ENCODE measurements at regions not wholly inside any gene's neighbourhood (a gene's known extent, or its start where the extent isn't known, plus 50 kb on each side); places are given as distances from the start of the nearest gene placed in this dataset.

DNA sequence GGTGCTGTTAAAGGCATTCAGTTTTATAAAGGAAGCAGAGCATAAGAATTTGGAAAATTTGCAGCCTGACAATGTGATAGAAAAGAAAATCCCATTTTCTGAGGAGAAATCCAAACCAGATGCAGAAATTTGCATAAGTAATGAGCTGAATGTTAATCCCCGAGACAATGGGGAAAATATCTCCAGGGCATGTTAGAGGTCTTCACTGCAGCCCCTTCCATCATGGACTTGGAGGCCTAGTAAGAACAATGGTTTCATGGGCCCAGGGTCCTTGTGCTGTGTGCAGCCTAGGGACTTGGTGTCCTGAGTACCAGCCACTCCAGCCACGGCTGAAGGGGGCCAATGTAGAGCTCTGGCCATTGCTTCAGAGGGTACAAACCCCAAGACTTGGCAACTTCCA, 542.7 kb upstream of the NR3C2 start:
- no peak for DNase-seq (ENCODE audit: missing footprints)
- ATAC-seq: no peak
- intact Hi-C loops (cut with DNase I): no loop called here

DNA sequence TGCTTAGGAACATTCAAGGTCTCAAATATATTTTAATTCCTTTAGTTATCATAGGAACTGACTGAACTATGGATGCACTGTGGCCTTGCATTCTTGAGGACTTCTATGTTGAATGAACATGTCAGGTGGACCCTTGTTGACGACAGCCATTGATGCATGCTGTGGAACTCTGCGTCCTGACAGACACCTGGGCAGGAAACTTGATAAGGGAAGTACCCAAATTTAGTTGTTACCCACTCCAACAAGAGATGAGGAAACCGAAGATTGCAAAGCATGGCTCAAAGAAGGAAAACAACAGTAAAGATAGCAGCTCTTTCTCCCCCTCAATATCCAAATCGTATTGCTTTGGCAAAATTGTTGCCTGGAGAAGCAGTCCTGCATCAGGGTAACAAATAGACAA, 540.0 kb upstream of the NR3C2 start:
- no peak for DNase-seq (ENCODE audit: missing footprints)
- intact Hi-C loops (cut with DNase I): no loop called here
- no peak for ATAC-seq

DNA sequence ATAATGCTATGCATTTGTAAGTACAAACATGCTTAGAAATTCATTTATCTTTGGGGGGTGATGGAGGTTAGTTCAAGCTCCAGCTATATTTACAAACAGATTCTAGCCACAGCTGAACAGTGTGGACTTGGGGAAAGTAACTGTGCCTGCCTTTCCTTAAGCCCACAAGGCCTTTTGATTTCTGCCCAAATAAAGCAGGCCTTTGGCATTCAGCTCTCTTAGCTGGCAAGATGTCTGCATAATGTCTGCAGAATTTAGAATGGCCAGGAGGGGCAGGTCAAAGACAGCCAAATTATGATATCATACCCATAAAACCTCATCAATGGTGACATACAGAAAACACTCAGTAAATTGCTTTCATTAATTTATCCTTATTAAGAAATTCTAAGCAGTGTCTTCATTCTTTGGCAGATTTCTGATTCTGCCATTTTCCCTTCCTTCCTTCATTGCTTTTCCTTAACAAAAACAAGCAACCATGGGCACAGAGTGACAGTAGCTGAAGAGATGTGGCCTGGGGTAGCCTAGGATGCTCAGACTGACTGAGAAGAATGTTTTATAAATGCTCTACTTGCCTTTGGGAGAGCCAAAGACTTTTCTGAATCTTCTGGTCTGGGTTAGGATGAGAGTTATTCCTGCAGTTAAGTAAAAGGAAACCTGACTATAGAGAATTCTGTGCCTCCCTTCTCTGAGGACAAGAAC, 538.7 kb upstream of the NR3C2 start:
- intact Hi-C loops (cut with DNase I): no loop called here
- peak; percentile 70 for ATAC-seq

DNA sequence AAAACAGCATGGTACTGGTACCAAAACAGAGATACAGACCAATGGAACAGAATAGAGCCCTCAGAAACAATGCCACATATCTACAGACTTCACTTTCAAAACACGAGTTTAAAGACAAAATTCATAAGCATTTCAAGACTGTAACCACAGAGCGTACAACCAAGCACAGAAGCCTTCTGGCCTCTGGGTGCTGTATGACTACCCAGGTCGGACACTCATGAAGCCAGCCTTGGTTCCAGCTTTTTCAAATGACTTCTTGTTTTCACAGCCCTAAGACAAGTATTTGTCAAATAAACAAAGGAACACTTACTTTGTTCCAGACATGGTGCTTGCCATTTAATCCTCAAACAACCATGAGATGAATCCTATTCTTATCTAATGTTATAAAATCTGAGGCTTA, 536.1 kb upstream of the NR3C2 start:
- intact Hi-C loops (cut with DNase I): no loop called here
- DNase-seq (ENCODE audit: missing footprints) (no peak), ATAC-seq (no peak)

More for the DNA sequence above, 538.7 kb upstream of the NR3C2 start:
- DNase-seq (ENCODE audit: missing footprints): no peak

DNA sequence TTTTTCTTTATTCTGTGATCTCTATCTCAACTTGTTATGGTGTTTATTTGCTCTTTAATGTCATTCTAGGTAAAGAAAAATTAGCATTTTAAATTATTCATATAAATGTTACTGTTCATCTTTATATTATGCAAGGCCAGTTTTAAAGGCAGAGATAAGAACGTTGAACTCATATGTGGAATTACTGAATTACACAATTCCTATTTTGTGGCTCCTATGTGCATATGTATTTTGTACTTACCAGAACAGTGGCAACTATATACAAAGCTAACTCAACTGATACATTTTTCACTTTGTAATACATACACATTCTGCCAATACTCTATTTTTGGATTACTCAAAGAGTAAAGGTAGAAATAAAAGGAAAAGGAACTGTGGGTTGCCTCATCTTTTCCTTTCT, 533.2 kb upstream of the NR3C2 start:
- intact Hi-C loops (cut with DNase I): no loop called here
- ATAC-seq: no peak
- DNase-seq (ENCODE audit: missing footprints): no peak

DNA sequence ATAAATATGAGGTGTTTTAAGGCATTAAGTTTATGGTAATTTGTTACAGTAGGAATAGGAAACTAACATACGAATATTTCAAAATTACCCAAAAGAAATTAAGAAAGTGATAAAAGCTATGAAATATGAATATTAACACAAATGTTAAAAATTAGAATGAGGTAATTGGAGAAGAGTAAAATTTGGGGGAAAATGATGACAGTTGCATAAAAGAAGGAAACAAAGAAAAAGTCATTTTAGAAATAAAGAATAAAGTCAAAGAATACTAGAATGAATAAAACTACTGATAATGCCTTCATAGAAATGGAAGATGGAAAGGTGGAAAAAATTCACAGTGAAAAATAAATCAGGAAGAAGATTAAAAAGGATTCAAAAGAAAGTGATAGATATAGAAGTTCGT, 522.9 kb upstream of the NR3C2 start:
- ATAC-seq (no peak), DNase-seq (ENCODE audit: missing footprints) (no peak)
- intact Hi-C loops (cut with DNase I): no loop called here

DNA sequence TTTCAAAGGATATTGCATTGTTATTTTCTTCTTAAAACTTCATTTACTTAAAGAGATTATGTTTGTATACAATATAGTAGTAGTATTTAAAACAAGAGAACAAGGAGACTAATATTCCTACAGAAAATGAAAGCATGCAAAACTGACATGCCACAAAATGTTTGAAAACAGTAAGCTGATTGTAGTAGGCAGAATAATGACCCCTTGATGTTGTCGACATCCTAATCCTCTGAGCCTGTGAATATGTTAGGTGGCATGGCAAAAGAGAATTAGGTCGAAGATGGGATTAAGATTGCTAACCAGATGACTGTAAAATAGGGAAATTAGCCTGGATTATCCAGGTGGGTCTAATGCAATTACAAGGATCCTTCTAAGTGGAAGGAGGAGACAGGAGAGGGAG, 522.2 kb upstream of the NR3C2 start:
- intact Hi-C loops (cut with DNase I): no loop called here
- no peak for DNase-seq (ENCODE audit: missing footprints)

DNA sequence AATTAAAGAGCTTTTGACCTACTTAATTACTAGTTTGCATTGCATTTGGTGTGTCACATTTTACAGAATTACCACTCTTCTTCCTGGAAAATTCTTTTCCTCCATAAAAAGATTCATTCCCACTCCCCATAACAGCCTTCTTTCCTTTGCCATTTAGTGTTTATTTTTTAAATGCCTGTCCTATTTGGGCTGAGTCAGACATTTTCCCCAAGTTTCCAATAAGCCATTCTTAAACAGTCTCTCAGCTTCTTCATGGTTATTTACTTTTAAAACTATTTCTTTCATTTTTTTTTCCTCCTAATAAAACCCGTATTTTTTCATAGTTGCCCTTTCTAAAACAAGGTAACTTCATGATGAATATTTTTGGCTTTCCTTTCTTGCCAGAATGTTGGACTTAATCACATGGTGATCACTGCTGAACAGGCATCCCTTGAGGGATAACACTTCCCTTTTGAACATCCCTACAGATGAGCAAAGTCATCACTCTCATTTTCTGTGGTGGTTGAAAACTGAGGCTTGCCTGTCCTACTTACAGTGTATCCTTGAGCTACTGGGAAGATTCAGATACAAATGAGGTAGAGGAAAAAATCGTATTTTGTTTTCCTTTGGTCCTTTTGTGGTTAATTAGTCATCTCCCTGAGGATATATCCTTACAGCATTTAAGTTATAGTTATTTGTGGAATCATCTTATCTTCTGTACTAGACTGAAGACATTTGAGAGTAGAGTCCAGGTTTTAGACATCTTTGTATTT, 520.5 kb upstream of the NR3C2 start:
- DNase-seq (ENCODE audit: missing footprints) (no peak), ATAC-seq (no peak)
- intact Hi-C loops (cut with DNase I): no loop called here

More for the DNA sequence above, 522.2 kb upstream of the NR3C2 start:
- ATAC-seq: no peak

DNA sequence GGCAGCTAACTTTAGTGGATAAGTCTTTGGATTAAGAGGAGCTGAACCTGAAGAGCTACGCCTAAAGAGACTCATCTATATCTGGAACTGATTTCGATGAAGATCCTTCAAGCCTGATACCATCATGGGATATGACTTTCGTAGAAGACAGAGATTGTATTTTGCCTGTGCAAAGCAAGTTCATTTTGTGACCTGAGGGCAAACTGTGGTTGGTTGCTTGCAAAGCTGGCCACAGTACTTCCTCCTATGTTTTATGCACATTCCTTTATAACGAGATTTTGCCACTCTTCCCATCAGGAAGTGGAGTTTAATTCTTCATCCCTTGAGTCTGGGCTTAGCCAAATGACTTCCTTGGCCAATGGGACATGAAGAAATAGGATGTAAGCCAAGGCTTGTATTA, 519.3 kb upstream of the NR3C2 start:
- no peak for ATAC-seq
- intact Hi-C loops (cut with DNase I): no loop called here
- no peak for DNase-seq (ENCODE audit: missing footprints)

DNA sequence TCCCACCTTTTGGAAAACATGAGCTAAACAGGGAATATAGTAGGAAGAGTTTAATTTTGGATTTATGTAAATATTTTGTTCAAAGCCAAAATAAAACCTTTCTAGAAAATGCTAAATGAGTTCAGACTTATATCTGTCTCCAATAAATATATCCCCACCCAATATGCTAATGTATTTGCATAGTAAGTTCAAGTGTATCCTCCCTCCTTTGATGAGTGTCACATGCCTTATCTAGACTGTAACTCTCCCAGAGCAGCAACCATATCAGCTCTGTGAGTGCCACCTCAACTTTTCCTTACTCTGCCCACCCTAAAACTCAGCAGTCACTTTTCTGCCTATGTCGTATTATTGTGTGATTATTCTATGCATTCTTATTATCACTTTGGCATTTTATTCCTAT, 516.1 kb upstream of the NR3C2 start:
- DNase-seq (ENCODE audit: missing footprints) (no peak), ATAC-seq (no peak)
- intact Hi-C loops (cut with DNase I): no loop called here

DNA sequence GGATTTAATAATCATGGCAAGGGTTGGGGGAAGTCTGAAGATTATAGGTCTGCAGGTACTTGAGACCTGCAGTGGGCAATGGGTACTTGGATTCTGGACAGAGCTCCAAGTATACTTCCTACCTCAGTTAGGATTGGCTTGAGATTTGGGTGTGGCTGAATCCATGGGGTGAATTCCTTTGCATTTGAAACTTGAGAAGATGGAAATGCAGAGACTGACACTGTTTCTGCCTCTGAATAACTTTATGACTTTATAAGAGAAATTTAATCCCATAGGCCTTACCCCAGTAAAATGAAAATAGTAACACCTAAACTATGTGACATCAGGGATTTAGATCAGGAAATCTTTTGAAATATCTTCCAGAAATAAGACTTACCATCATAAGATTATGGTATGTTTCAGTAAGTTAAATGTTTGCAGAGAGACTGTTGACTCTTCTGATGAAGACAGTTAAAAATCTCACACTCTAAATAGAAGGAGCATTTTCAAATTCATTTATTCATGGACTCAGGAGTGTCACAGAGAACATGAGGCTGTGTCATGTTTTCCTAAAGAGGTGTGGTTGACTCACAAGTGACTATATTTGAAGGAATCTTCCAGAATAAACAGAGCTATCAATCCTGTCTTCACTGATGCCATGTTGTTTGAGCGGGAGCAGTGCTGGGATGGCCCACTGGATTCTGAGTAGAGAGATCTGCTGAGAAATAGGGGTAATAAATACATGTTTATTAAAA, 513.5 kb upstream of the NR3C2 start:
- DNase-seq (ENCODE audit: missing footprints): no peak
- intact Hi-C loops (cut with DNase I): no loop called here

DNA sequence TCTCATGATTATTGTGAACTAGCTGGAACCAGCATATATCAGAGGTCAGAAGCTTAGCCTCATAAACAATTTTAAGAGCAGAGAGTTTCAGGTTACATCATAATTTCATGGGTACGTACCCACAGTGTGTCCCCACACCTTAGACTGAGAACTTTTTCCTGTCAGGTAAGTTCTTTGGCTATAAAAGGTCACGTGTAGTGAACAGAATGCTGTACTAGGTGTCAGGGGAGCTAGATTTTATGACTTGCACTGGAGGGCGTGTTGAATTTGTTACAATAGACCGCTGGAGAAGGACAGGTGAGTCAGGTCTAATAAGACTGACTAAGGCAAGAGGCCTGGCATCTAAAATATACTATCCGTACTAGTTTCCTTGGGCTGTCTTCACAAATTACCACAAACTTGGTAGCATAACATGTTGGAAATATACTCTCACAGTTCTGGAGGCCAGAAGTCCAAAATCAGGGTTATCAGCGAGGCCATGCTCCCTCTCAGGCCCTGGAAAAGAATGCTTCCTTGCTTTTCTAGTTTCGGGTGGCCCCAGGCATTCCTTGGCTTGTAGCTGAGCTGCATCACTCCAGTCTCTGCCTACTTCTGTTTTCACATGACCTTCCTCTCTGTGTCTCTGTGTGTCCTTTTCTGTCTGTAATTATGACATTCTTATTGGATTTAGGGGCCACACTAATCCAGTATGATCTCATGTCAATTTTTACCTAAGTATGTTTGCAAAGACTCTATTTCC, 512.0 kb upstream of the NR3C2 start:
- ATAC-seq (no peak), DNase-seq (ENCODE audit: missing footprints) (no peak)
- intact Hi-C loops (cut with DNase I): no loop called here

More for the DNA sequence above, 513.5 kb upstream of the NR3C2 start:
- ATAC-seq: no peak

DNA sequence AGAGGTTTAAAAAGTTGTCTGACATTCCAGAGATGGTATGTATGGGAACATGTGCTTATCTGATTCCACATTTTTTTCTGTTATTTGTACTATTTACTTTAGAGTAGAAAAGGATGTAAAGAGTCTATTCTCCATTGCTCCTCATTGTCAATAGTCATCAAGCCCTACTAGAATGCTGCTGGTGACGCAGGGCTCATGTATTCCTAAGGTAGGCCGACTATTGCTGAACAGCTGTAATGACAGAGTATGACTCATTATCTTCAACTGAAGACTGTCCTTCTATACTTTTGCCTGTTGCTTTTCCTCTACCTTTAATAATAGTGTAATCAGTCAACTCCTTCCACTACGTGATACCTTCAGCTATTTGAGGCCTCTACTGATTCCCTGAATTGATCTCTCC, 509.1 kb upstream of the NR3C2 start:
- ATAC-seq (no peak), DNase-seq (ENCODE audit: missing footprints) (no peak)
- intact Hi-C loops (cut with DNase I): no loop called here

DNA sequence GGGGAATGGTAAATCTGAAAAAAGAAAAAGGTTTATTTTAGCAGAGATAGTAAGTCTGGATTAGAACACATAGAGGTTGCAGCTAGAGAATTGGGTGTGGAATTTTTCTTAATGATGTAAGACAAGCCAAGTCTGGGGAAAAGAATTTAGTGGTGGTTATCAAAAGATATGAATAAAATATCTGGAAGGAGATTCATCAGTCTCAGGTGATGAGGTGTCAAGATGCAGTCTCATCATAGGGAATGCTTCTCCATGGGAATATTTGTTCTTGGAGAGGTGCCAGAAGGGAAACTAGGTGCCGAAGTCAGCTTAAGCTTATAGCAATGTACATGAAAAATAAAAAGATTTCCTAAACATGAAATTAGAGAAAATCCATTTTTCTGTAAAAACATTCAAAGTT, 504.1 kb upstream of the NR3C2 start:
- intact Hi-C loops (cut with DNase I): no loop called here
- DNase-seq (ENCODE audit: missing footprints) (no peak), ATAC-seq (no peak)

DNA sequence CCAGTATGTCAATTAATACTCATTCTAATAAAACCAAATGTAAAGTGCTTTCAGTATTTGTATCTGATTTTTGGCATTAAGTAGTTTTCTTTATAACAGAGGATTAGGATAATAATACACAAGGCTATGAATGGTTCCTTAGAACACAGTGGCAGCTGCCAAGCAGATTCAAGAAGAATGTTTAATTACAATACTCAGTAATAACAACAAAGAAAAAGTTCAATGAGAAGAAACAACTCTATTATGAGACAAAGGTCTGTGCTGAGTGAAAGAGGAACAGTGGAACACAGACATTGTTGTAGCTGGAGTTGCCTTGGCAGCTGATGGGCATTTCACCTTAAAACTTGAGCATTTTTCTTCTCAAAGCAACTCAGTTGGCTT, 502.6 kb upstream of the NR3C2 start:
- intact Hi-C loops (cut with DNase I): no loop called here
- DNase-seq (ENCODE audit: missing footprints) (no peak), ATAC-seq (no peak)

DNA sequence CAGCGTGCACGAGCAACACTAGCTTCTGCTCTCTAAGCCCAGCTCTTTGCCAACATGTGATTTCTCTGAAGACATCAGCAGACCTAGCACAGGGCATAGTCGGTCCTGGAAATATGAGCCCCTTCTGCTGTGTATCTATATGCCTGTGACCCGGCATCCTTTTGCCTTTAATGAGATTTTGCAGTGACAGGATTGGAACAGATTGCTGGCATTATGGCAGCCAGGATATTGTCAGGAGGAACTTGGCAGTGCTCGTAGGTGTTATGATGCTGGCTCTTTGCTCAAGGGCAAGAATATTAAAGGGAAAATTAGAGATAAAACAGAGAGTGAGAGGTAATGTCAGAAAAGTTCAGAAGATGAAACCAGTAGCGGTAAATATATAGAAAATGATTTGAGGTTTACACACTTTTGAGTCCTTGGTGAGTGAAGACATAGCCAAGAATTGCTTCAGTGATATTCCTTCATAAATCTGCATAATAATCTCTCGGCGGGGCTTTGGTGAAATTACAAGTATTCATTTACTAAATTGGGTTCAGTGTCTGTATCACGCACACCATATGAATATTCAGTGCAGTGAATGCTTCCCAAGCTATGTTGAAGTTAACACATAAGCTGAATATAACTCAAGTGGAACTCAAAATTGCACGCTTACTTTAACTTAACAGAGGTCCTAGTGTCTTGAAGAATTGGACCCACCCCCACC, 502.1 kb upstream of the NR3C2 start:
- ATAC-seq: no peak
- DNase-seq (ENCODE audit: missing footprints): no peak
- intact Hi-C loops (cut with DNase I): no loop called here

DNA sequence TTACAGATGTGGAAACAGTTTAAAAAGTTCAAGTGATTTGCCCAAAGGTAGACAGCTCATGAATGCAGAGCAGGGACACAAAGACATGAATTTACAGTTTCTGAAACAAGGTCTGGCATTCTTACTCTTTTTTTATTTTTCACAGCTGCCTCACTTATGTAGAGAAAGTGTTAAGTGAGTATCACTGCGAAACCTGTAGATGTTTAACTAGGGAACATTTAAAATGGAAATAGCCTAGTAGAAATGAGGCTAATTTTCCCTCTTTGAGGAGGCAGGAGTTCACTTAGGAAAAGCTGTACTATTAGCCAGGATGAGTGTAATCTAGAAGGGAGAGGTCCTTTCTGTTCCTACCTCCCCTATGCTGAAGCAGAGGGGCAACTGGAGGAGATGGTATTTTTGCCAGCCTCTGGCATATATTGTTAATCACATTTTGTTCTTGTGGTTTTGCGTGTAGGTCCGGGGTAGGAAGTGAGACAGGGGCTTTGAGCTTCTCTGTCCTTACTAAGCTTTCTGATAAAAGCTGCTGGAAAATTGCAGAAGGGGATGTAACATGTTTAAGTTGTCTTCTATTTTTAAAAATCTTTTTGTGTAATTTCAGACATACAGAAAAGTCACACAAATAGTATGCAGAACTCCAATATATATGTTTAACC, 492.8 kb upstream of the NR3C2 start:
- DNase-seq (ENCODE audit: missing footprints) (no peak), ATAC-seq (no peak)
- intact Hi-C loops (cut with DNase I): no loop called here

Data from Right ventricle myocardium inferior (tissue), 1 donor.